ENCODE measurements at regions not wholly inside any gene's neighbourhood (a gene's known extent, or its start where the extent isn't known, plus 50 kb on each side); places are given as distances from the start of the nearest gene placed in this dataset.
"Not testable (repeated sequence)": the region's sequence is repeated elsewhere in the genome, so short reads cannot be mapped to it uniquely, and the experiment has no call there.

GRCh38 chr2:216996279-216996845 lies 136.5 kb upstream of the TNP1 start:
- Histone ChIP-seq H3K36me3 (ENCODE audit: insufficient read depth, low read length) (no peaks in the 10 kb centered on the region), H3K4me1 (ENCODE audit: insufficient read depth, low read length) (no peaks in the 10 kb centered on the region), H3K9ac (ENCODE audit: low read depth, low read length) (no peak overlapping the region), H3K9me3 (ENCODE audit: control insufficient read depth, insufficient read depth, low read length) (no peaks in the 10 kb centered on the region)

GRCh38 chr2:216994353-216994854 lies 134.5 kb upstream of the TNP1 start:
- Histone ChIP-seq H3K9ac (ENCODE audit: low read depth, low read length) (no peak overlapping the region), H3K36me3 (ENCODE audit: insufficient read depth, low read length) (no peaks in the 10 kb centered on the region), H3K4me1 (ENCODE audit: insufficient read depth, low read length) (no peaks in the 10 kb centered on the region)

DNA sequence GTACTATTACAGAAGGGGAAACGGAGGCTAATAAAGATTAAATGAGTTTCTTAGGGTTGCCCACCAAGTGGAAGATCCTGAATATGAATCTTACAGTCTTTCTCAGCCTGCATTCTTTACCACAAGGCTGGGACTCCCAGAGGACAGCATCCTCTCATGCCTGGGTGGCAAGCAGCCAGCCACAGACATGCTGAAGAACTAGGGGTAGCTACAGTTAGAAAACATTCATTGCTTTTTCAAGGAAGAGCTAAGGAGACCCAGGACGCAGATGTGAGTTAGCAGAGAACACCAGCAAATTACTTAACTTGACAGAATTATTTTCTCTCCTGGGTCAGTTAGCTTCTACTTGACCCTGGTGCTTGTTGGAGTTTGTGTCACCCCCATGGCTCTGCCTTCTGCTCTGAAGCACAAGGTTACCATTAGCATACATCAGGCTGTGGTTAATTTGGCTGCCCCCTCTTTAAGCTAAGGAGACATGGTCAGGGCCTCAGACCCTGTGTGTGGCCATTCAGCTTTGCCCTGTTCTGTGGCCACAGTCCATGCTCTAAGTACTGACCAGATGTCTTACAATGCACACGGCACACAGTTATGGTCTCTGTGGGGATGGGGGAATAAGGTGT lies 132.3 kb upstream of the TNP1 start:
- H3K9ac ChIP-seq (ENCODE audit: low read depth, low read length) = no peak overlapping the region
- H3K9me3 ChIP-seq (ENCODE audit: control insufficient read depth, insufficient read depth, low read length) = no peaks in the 10 kb centered on the region
- no peaks in the 10 kb centered on the region for H3K36me3 ChIP-seq (ENCODE audit: insufficient read depth, low read length)
- no peaks in the 10 kb centered on the region for H3K4me1 ChIP-seq (ENCODE audit: insufficient read depth, low read length)

More at GRCh38 chr2:216994353-216994854, 134.5 kb upstream of the TNP1 start:
- no peaks in the 10 kb centered on the region for H3K9me3 ChIP-seq (ENCODE audit: control insufficient read depth, insufficient read depth, low read length)

GRCh38 chr2:216991563-216991962 lies 131.7 kb upstream of the TNP1 start:
- H3K9me3 ChIP-seq (ENCODE audit: control insufficient read depth, insufficient read depth, low read length) = no peaks in the 10 kb centered on the region
- no peaks in the 10 kb centered on the region for H3K36me3 ChIP-seq (ENCODE audit: insufficient read depth, low read length)
- no peaks in the 10 kb centered on the region for H3K4me1 ChIP-seq (ENCODE audit: insufficient read depth, low read length)
- H3K9ac ChIP-seq (ENCODE audit: low read depth, low read length) = no peak overlapping the region

DNA sequence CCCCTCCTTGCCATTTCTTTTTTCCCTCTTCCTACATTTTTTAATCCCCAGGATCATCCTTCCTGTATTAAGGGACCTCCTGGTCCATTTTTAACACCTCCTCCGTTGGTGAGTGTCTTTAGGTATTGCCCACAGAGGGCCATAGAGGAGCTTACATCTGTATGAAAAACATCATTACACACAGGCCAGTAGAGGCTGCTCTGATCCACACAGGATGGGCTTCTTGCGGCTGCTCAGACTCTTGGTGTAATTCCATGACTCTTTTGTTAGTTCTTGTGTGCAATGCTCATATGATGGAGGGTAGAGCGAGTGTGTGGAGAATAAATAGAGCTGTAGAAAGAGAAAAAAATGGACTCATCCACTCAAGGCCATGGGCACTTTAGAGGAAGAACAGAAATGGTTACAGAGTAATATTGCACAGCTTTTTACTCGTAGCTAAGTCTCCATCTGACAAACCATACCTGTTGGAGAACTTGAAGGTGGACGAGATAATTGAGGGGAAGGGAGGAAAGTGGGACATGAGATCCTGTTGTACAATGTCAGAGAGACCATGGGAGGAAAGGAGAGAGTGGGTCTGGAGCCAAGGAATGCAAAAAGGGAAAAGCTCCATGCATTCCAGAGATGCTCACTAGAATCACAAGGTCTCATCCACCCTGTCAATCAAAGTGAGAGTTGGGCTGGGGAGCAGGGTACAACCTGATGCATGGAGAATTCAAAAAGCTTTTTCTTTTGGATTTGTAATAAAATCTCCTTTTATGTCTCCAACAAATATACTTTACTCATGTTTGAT lies 129.7 kb upstream of the TNP1 start:
- Histone ChIP-seq H3K36me3 (ENCODE audit: insufficient read depth, low read length) (no peaks in the 10 kb centered on the region), H3K9me3 (ENCODE audit: control insufficient read depth, insufficient read depth, low read length) (no peaks in the 10 kb centered on the region), H3K9ac (ENCODE audit: low read depth, low read length) (no peak overlapping the region), H3K4me1 (ENCODE audit: insufficient read depth, low read length) (peaks cover 4% of the 10 kb centered on the region; the same call in 1 of the 2 replicates)

- no peaks in the 10 kb centered on the region for H3K36me3 ChIP-seq (ENCODE audit: insufficient read depth, low read length)
- peaks cover 4% of the 10 kb centered on the region; the same call in 1 of the 2 replicates for H3K4me1 ChIP-seq (ENCODE audit: insufficient read depth, low read length)
- H3K9ac ChIP-seq (ENCODE audit: low read depth, low read length) = no peak overlapping the region
- no peaks in the 10 kb centered on the region for H3K9me3 ChIP-seq (ENCODE audit: control insufficient read depth, insufficient read depth, low read length)
Observed at GRCh38 chr2:216987252-216987821, 127.5 kb upstream of the TNP1 start.

- no peak overlapping the region for H3K9ac ChIP-seq (ENCODE audit: low read depth, low read length)
- no peaks in the 10 kb centered on the region for H3K36me3 ChIP-seq (ENCODE audit: insufficient read depth, low read length)
- peaks cover 4% of the 10 kb centered on the region; the same call in 1 of the 2 replicates for H3K4me1 ChIP-seq (ENCODE audit: insufficient read depth, low read length)
- no peaks in the 10 kb centered on the region for H3K9me3 ChIP-seq (ENCODE audit: control insufficient read depth, insufficient read depth, low read length)
Observed at GRCh38 chr2:216985658-216986141, 125.8 kb upstream of the TNP1 start.

DNA sequence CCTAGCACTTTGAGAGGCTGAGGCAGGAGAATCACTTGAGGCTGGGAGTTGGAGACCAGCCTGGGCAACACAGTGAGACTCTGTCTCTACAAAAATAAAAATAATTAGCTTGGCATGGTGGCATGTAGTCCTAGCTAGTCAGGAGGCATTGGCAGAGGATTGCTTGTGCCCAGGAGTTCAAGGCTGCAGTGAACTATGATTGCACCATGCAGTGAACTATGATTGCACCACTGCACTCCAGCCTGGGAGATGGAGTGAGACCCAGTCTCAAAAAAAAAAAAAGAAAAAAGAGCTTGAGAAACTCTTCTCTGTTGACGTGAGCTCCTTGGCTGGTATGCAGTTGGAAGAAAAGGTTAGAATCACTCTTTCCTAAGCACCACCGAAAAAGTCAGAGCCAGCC lies 125.1 kb upstream of the TNP1 start:
- H3K4me1 ChIP-seq (ENCODE audit: insufficient read depth, low read length) = peaks cover 4% of the 10 kb centered on the region; the same call in 1 of the 2 replicates
- no peak overlapping the region for H3K9ac ChIP-seq (ENCODE audit: low read depth, low read length)
- H3K36me3 ChIP-seq (ENCODE audit: insufficient read depth, low read length) = no peaks in the 10 kb centered on the region
- H3K9me3 ChIP-seq (ENCODE audit: control insufficient read depth, insufficient read depth, low read length) = no peaks in the 10 kb centered on the region; the same call in 1 of the 2 replicates

- not testable (repeated sequence) for H3K9me3 ChIP-seq (ENCODE audit: control insufficient read depth, insufficient read depth, low read length); H3K9ac ChIP-seq (ENCODE audit: low read depth, low read length); H3K36me3 ChIP-seq (ENCODE audit: insufficient read depth, low read length); H3K4me1 ChIP-seq (ENCODE audit: insufficient read depth, low read length)
Observed at GRCh38 chr2:216981951-216982350, 122.1 kb upstream of the TNP1 start.

- H3K9me3 ChIP-seq (ENCODE audit: control insufficient read depth, insufficient read depth, low read length); H3K9ac ChIP-seq (ENCODE audit: low read depth, low read length); H3K36me3 ChIP-seq (ENCODE audit: insufficient read depth, low read length); H3K4me1 ChIP-seq (ENCODE audit: insufficient read depth, low read length): not testable (repeated sequence)
Observed at GRCh38 chr2:216980510-216980909, 120.6 kb upstream of the TNP1 start.

- Histone ChIP-seq H3K4me1 (ENCODE audit: insufficient read depth, low read length) (no peaks in the 10 kb centered on the region), H3K9ac (ENCODE audit: low read depth, low read length) (no peak overlapping the region), H3K36me3 (ENCODE audit: insufficient read depth, low read length) (no peaks in the 10 kb centered on the region), H3K9me3 (ENCODE audit: control insufficient read depth, insufficient read depth, low read length) (no peaks in the 10 kb centered on the region)
Observed at GRCh38 chr2:216974321-216975302, 114.7 kb upstream of the TNP1 start.

DNA sequence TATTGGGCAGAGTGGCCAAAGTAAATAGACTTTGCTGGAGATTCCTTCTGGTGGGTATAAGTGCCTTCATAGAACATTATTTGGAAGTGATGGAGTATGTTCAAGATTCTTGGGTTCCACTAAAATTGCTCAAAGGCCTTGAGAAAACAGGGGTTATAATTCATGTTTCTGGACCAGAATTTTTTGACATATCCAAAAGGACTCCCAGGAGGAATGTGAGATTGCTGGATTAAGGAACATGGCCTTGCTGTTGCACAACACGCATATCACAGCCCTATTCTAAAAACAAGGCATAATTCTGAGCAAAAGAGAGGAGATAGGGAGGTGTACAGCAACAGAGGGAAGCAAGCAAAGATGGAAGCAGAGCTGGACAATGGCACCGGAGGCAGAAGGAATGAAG lies 111.7 kb upstream of the TNP1 start:
- H3K9ac ChIP-seq (ENCODE audit: low read depth, low read length) = no peak overlapping the region
- no peaks in the 10 kb centered on the region for H3K4me1 ChIP-seq (ENCODE audit: insufficient read depth, low read length)
- H3K36me3 ChIP-seq (ENCODE audit: insufficient read depth, low read length) = no peaks in the 10 kb centered on the region
- no peaks in the 10 kb centered on the region for H3K9me3 ChIP-seq (ENCODE audit: control insufficient read depth, insufficient read depth, low read length)

DNA sequence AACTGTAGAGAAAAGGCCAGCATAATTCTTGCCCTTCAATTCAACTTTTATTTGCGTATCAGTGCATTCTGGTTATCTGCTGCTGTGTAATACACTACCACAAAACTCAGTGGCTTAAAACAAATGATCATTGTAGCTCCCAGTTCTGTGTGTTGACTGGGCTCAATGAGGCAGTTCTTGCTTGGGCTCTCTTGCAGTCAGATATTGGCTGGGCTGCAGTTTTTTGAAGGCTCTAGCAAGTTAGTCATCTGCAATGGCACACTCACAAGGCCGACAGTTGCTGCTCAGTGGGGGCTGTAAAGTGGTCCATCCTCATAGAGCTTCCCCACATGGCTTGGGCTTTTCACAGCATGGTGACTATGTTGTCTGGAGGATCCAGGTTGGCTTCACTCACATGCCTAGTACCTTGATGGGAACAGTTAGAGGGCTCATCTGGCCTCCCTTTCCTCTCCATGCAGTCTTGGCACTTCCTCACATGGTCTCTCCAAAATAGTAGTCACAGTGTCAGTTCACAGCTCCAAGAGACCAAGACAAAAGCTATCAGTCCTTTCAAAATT lies 110.6 kb upstream of the TNP1 start:
- H3K36me3 ChIP-seq (ENCODE audit: insufficient read depth, low read length) = no peaks in the 10 kb centered on the region
- H3K9me3 ChIP-seq (ENCODE audit: control insufficient read depth, insufficient read depth, low read length) = no peaks in the 10 kb centered on the region
- H3K4me1 ChIP-seq (ENCODE audit: insufficient read depth, low read length) = no peaks in the 10 kb centered on the region
- no peak overlapping the region for H3K9ac ChIP-seq (ENCODE audit: low read depth, low read length)
